ENCODE measurements at regions not wholly inside any gene's neighbourhood (a gene's known extent, or its start where the extent isn't known, plus 50 kb on each side); places are given as distances from the start of the nearest gene placed in this dataset.

DNA sequence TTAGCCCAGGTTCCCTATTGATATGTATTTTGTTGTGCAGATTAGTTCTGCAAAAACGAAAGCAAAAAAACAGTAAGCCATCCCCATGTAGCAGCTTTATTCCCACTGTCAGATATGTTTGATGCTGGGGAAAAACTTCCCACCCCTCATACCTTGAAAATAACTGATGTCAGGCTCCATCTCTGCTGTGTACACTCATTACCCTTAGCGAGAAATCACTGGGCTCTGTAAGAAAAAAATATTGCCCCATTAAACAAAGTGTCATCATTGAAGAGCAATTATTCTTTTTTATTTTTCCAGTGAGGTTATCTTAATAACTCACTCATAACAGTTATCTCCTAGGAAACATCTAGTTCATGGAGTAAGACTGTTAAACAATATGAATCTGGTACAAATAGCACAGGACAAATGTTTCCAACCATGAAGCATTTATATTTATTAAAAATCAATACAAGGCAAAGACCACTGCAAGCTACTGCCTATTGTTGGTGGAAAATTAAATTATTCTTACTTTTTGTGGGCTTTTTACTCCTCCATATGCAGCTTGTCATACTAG is 268.8 kb downstream of the LMBRD1 start:
- TF ChIP-seq ZNF155 (tag by site-specific recombination; IDR thresholded peaks at IDR 0.05) (no peak), CTCF (tag by site-specific recombination; IDR thresholded peaks at IDR 0.05) (no peak), REST (tag by site-specific recombination; IDR thresholded peaks at IDR 0.05) (no peak), PRDM10 (tag by site-specific recombination; IDR thresholded peaks at IDR 0.05) (no peak), ZBTB17 (tag by site-specific recombination; IDR thresholded peaks at IDR 0.05) (no peak), ZBTB21 (tag by site-specific recombination; IDR thresholded peaks at IDR 0.05) (no peak), HOXA7 (CRISPR knock-in tag; IDR thresholded peaks at IDR 0.05; ENCODE audit: borderline replicate concordance) (no peak), ZBTB11 (tag by site-specific recombination; conservative IDR thresholded peaks at IDR 0.05; ENCODE audit: low read depth) (no peak), ZNF530 (tag by site-specific recombination; IDR thresholded peaks at IDR 0.05; ENCODE audit: low read depth) (no peak)
